GM12878 (cell line): ENCODE measurements at regions not wholly inside any gene's neighbourhood (a gene's known extent, or its start where the extent isn't known, plus 50 kb on each side); places are given as distances from the start of the nearest gene placed in this dataset.

Experiments
- ATAC-seq: fragments of 200-7000 bp; cut with Tn5 transposase; 3 replicates; pipeline ENCODE4 v1.9.1; 2020; ENCODE audit warnings: mild to moderate bottlenecking, moderate library complexity
- BruUV-seq: library from RNA; stranded (reverse); fragments of 400-500 nt; replicated peaks from 2 replicates; lab custom pipeline; 2021; lab: Mats Ljungman, UMichigan
- CTCF ChIA-PET: fragments of 300-600 bp; sonication (Branson Sonifier 250); formaldehyde crosslinking; extraction: SDS; loops from one replicate; lab custom pipeline; 2021; ENCODE audit warnings: inconsistent platforms; lab: Yijun Ruan, JAX
- POLR2A ChIA-PET: fragments of 350-600 bp; formaldehyde crosslinking; extraction: SDS; loops from one replicate; lab custom pipeline; 2021; ENCODE audit warnings: inconsistent platforms; lab: Charles Lee
- RAD21 ChIA-PET: fragments of 300-600 bp; sonication (Branson Sonifier 250); formaldehyde crosslinking; loops from one replicate; lab custom pipeline; 2023; ENCODE audit warnings: antibody characterized with exemption; ENCODE audit not compliant: unreplicated experiment; lab: Charles Lee
- SMC1A ChIA-PET: fragments of 300-600 bp; sonication (Branson Sonifier 250); formaldehyde crosslinking; loops from one replicate; lab custom pipeline; 2023; ENCODE audit not compliant: unreplicated experiment, uncharacterized antibody; lab: Charles Lee
- DNase-seq: peaks from one replicate; pipeline ENCODE4 v3.0.0-alpha.2; 2011; ENCODE audit warnings: low read depth, low spot score
- FAIRE-seq: peaks from 3 replicates; lab custom pipeline; 2011; peaks lifted over from hg19 to GRCh38; lab: Jason Lieb, UNC
- H2AFZ ChIP-seq: 2 replicates; pipeline ENCODE4 v1.6.0; 2011; ENCODE audit warnings: low read depth, low read length, control low read depth; ENCODE audit not compliant: control insufficient read depth
- H3K27ac ChIP-seq: 2 replicates; pipeline ENCODE4 v1.5.1; 2011; ENCODE audit warnings: control low read depth; ENCODE audit not compliant: control insufficient read depth, insufficient read depth
- H3K27me3 ChIP-seq, 2 experiments: replicated peaks in 1 of 2; 2 replicates each; pipeline versions ENCODE4 v1.6.0 to v1.6.1; 2011; ENCODE audit warnings: low read length in 1 of 2; ENCODE audit not compliant: control insufficient read depth in 2 of 2, insufficient read depth in 2 of 2
- H3K36me3 ChIP-seq, 2 experiments: 2 replicates each; pipeline ENCODE4 v1.5.1; 2011; ENCODE audit warnings: low read length in 1 of 2; ENCODE audit not compliant: control insufficient read depth in 2 of 2, insufficient read depth in 2 of 2
- H3K4me1 ChIP-seq: 2 replicates; pipeline ENCODE4 v1.6.1; 2011; ENCODE audit warnings: mild to moderate bottlenecking, low read length, moderate library complexity, mixed read lengths; ENCODE audit not compliant: control insufficient read depth, insufficient read depth
- H3K4me2 ChIP-seq: 2 replicates; pipeline ENCODE4 v1.6.0; 2011; ENCODE audit warnings: control low read depth; ENCODE audit not compliant: control insufficient read depth, insufficient read depth
- H3K4me3 ChIP-seq: fragments of 200-600 bp; sonication (generic); 2 replicates; pipeline ENCODE4 v1.5.1; 2016
- H3K79me2 ChIP-seq: 2 replicates; pipeline ENCODE4 v1.6.0; 2011; ENCODE audit warnings: low read length; ENCODE audit not compliant: control insufficient read depth, insufficient read depth
- H3K9ac ChIP-seq: 2 replicates; pipeline ENCODE4 v1.8.0; 2011; ENCODE audit warnings: low read length, control low read depth, mixed read lengths; ENCODE audit not compliant: control insufficient read depth, insufficient read depth
- H3K9me3 ChIP-seq: replicated peaks from 3 replicates; pipeline ENCODE4 v1.5.1; 2011; ENCODE audit warnings: mild to moderate bottlenecking, low read length; ENCODE audit not compliant: control insufficient read depth, insufficient read depth
- H4K20me1 ChIP-seq: 2 replicates; pipeline ENCODE4 v1.6.0; 2011; ENCODE audit not compliant: control insufficient read depth, insufficient read depth
- ATF7 ChIP-seq: fragments of 450-650 bp; IDR thresholded peaks from 2 replicates; pipeline ENCODE4 v1.6.1; 2016; ENCODE audit warnings: low read depth, mild to moderate bottlenecking
- BCLAF1 ChIP-seq: fragments of 450-650 bp; IDR thresholded peaks from 2 replicates; pipeline ENCODE4 v1.6.1; 2017; ENCODE audit warnings: antibody characterized with exemption, mild to moderate bottlenecking, moderate library complexity
- EZH2 ChIP-seq: IDR thresholded peaks from 2 replicates; pipeline ENCODE4 v1.6.1; 2012; ENCODE audit warnings: low read depth, mild to moderate bottlenecking, control low read depth, inconsistent platforms, low read length, borderline replicate concordance; ENCODE audit not compliant: control insufficient read depth
- IKZF2 ChIP-seq, 2 experiments: fragments of 450-650 bp; IDR thresholded peaks; 2 replicates each; pipeline ENCODE4 v1.6.1; 2017; ENCODE audit warnings: mild to moderate bottlenecking in 2 of 2, moderate library complexity in 2 of 2
- PAX8 ChIP-seq: fragments of 450-650 bp; IDR thresholded peaks from 2 replicates; pipeline ENCODE4 v1.6.1; 2017; ENCODE audit warnings: mild to moderate bottlenecking, moderate library complexity
- RB1 ChIP-seq: fragments of 450-650 bp; formaldehyde crosslinking; IDR thresholded peaks from 2 replicates; pipeline ENCODE4 v1.6.1; 2017; ENCODE audit warnings: mild to moderate bottlenecking, borderline replicate concordance
- SMAD1 ChIP-seq: fragments of 450-650 bp; IDR thresholded peaks from 2 replicates; pipeline ENCODE4 v1.6.1; 2018; ENCODE audit warnings: mild to moderate bottlenecking, low read depth; ENCODE audit not compliant: partially characterized antibody
- TCF7 ChIP-seq: IDR thresholded peaks from 2 replicates; pipeline ENCODE4 v1.6.1; 2014; ENCODE audit warnings: antibody characterized with exemption, borderline replicate concordance
- ZBED1 ChIP-seq: IDR thresholded peaks from 2 replicates; pipeline ENCODE4 v1.6.1; 2016; ENCODE audit warnings: borderline replicate concordance
- WGBS: methylation state at CpG from one replicate; pipeline ENCODE4 v1.1.6; 2016; ENCODE audit warnings: low lambda C conversion rate; ENCODE audit not compliant: insufficient replicate concordance, insufficient coverage; ENCODE audit errors: missing lambda C conversion rate; 5-methylcytosine and 5-hydroxymethylcytosine counted together
- in situ Hi-C: fragments of 300-500 bp; cut with MboI; formaldehyde crosslinking; loops from 9 replicates; pipeline ENCODE4 v1.14.3; 2018; ENCODE audit warnings: mixed read lengths
- intact Hi-C: fragments of 100-400 bp; cut with micrococcal nuclease; formaldehyde crosslinking; loops from one replicate; pipeline ENCODE4 v1.14.2; 2022; ENCODE audit not compliant: unreplicated experiment

GRCh38 chr2:183709829-183710228 is 585.6 kb downstream of the NUP35 start:
- no peaks in the 10 kb centered on the region for H4K20me1 ChIP-seq
- H3K4me1 ChIP-seq: no peaks in the 10 kb centered on the region
- no peaks in the 10 kb centered on the region for H3K9me3 ChIP-seq
- CTCF ChIA-PET: no interaction called here
- H2AFZ ChIP-seq: no peak overlapping the region
- DNase-seq (no peak), FAIRE-seq (no peak), ATAC-seq (no peak)
- WGBS: 0% methylated on average over 1 of the region's 1 CpG
- no peaks in the 10 kb centered on the region for H3K79me2 ChIP-seq
- in situ Hi-C loops: no loop called here
- no peaks in the 10 kb centered on the region for H3K27me3 ChIP-seq
- no peak overlapping the region for H3K27ac ChIP-seq
- H3K36me3 ChIP-seq: no peaks in the 10 kb centered on the region
- POLR2A ChIA-PET: no interaction called here
- no peak overlapping the region for H3K9ac ChIP-seq
- intact Hi-C loops: no loop called here
- SMC1A ChIA-PET: no interaction called here
- RAD21 ChIA-PET: interaction anchor here (0.8 kb wide), 1 partner anchor 351 kb away, joined by 3 read pairs; no protein-coding TSS in a partner anchor
- H3K4me3 ChIP-seq: no peak overlapping the region
- H3K4me2 ChIP-seq: no peak overlapping the region
- no TSS peak for BruUV-seq
- TF ChIP-seq BCLAF1 (no peak), SMAD1 (no peak), RB1 (no peak), ZBED1 (no peak), EZH2 (no peak), PAX8 (no peak), TCF7 (no peak), ATF7 (no peak), IKZF2 (IDR thresholded peaks at IDR 0.05) (no peak)
